NCI-H2227 (cell line): ENCODE measurements at regions not wholly inside any gene's neighbourhood (a gene's known extent, or its start where the extent isn't known, plus 50 kb on each side); places are given as distances from the start of the nearest gene placed in this dataset.
"Not testable (repeated sequence)": the region's sequence is repeated elsewhere in the genome, so short reads cannot be mapped to it uniquely, and the experiment has no call there.

Experiments used
- DNase-seq: peaks from one replicate; lab custom pipeline; 2025; ENCODE audit not compliant: unreplicated experiment; lab: John Stamatoyannopoulos, UW

DNA sequence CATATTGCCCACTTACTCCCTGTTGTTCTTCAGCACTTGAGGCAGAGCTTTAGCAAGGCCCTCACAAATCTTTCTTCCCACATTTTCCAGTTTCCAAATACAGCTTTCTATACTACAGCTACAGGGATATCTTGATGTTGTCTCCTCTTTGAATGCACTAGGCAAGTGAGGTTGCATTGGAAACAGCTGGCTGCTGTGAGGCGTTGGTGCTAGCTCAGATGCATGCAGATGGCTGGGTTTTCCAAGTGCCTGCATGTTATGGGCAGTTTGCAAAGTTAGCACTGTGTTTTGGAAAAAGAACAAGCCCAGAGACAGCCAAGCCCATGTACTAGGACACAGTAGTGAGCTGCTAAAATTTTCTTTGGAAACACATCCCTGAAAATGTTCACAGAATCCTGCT is 315.1 kb upstream of the RASGEF1B start:
- DNase-seq = no peak

DNA sequence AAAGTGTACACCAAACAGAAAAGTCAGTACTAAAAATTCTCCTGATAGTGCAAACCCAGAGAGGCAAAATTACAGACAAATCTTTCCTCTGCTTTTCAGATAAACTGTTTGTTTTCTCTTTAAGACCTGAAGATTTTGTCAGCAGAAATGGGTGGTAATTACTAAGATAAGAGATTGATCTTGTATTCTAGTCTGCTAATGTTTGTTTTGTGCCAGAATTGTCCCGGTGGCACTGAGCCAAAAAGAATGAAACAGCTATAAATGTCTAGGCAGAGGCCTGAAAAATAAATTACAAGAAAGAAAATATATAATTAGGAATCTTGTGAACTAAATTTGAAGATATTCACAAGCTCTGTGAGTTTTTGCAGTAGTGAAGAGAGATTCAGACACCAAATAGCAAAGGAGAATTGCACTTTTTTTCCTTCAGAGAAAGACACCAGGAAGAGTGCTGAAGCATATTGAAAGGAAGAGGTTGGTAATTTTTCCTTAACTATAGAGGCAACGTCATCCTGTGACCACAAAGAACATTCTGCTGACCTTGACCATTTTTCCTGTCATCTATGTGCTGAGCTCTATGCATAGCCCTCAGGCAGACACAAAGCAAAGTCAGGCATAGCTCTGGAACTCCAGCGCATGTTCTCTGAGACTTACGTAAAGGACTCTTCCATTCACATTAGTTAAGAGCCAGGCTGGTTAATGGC is 314.5 kb upstream of the RASGEF1B start:
- DNase-seq = peak; percentile 71

DNA sequence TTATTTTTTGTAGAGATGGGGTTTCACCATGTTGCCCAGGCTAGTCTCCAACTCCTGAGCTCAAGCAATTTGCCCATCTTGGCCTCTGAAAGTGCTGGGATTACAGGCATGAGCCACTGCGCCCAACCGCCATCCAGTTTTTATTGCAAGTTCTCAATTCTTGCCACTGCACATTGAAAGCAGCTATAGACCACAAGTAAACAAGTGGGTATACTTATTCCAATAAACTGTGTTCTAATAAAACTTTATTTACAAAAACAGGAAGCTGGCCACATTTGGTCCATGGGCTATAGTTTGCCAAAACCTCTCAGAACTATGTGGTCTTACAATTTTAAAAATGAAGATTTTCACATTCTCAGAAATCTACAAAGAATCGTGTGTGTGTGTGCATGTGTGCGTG is 313.6 kb upstream of the RASGEF1B start:
- no peak for DNase-seq

DNA sequence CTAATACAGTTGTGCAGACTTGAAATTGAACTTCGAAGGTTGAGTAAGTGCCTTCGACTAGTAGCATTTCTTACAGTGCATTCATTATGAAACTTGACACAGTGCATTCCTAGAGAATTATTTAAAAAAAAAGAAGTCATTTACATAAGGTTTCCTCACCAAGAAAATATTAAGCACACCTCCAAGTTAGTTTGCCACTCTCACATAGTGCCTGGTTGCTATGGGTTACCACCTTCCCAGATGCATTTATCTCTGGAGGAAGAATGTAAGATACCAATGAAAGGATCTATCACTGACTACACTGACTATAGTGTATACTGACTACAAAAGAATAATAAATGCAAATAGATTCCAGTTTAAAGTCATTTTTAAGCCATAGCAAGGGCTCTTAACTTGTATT is 311.9 kb upstream of the RASGEF1B start:
- DNase-seq = no peak

DNA sequence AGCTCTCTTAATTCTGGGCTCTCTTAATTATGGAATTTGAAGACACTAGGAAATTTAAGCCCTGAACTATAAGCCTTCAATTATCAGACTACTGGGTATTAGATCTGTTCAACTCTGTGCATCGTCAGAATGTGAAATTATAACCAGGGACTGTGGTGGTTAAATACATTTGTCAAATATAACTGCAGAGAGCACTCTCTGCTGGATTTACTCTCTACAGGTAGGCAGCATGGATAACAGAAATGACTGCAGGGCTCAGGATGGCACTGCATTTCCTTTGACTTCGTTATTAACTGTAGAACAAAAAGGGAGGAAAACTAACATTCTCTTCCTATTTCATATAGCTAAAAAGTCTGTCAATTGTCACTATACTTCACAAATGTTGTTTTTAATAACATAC is 310.1 kb upstream of the RASGEF1B start:
- no peak for DNase-seq

DNA sequence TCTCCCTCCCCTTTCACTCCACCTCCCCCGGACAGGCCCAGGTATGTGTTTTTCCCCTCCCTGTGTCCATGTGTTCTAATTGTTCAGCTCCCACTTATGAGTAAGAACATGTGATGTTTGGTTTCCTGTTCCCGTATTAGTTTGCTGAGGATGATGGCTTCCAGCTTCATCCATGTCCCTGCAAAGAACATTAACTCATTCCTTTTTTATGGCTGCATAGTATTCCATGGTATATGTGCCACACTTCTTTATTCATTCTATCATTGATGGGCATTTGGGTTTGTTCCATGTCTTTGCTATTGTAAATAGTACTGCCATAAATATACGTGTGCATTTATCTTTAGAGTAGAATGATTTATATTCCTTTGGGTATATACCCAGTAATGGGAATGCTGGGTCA is 306.0 kb upstream of the RASGEF1B start:
- DNase-seq = not testable (repeated sequence)

DNA sequence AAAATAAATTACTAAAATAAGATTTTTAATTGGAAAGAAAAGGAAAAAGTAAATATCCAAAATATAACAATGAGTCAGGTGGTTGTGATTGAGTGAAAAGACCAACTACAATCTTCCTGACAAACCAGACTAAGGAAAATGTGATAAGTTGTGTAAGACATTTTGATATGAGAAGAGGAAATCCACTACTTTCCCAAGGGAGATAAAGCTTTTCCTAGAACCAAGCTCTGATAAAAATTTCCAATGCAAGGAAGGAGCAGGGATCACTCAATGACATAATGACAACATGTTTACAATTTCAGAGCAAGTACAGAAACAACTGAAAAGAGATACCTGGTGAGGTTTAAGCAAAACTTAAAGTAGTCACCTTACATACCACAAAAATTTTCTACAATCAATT is 305.1 kb upstream of the RASGEF1B start:
- no peak for DNase-seq

DNA sequence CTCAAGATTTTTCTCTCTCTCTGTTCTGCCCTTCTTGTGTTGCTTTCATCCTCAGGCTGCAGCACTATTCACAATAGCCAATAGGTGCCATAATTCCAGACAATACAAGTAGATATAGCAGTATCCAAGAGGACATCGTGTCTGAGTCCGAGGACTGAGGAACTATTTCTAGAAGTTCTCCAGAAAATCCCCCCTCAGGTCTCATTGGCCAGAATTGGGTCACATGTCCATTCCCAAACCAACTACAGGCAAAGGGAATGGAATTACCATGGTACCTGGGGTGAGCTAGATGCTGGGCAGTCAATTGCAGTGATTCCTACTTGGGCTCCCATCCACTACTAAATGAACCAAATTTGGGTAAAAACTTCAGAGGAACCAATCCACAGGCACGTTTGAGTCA is 301.9 kb upstream of the RASGEF1B start:
- DNase-seq = no peak

DNA sequence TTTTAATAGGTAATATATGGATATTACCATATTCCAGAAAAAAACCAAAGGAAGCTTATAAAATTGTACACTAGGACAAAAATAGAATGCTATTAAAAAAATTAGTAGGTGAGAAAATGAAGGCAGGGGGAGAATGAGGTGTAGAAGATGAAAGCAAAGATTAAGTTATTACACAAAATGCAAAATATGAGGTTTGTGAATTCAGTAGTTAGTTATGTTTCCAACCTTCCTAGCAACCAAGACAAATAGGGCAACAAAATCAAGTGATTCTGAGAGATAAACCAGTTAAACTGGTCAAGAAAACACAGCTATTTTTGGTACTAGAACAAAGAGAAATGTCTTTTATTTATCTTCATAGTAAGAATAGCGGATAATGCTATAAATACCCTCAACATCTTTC is 300.0 kb upstream of the RASGEF1B start:
- no peak for DNase-seq

DNA sequence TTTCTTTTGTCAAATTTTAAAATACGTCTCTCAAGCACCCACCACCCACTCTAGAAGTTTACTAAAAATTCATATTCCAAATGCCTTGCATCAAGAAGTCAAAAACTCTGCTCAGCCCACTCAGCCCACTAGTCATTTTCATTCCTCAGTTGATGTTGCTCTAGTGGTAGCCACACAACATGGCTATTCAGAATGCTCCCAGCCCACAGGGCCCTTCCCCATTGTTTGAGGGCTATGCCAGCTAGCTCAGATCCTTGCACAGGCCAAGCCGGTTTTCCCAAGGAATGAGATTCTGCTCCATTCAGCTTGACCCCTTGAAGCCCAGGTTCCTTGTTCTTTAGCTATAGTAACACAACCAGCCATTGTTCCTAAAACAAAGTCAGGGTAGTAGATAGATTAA is 297.5 kb upstream of the RASGEF1B start:
- DNase-seq = no peak

DNA sequence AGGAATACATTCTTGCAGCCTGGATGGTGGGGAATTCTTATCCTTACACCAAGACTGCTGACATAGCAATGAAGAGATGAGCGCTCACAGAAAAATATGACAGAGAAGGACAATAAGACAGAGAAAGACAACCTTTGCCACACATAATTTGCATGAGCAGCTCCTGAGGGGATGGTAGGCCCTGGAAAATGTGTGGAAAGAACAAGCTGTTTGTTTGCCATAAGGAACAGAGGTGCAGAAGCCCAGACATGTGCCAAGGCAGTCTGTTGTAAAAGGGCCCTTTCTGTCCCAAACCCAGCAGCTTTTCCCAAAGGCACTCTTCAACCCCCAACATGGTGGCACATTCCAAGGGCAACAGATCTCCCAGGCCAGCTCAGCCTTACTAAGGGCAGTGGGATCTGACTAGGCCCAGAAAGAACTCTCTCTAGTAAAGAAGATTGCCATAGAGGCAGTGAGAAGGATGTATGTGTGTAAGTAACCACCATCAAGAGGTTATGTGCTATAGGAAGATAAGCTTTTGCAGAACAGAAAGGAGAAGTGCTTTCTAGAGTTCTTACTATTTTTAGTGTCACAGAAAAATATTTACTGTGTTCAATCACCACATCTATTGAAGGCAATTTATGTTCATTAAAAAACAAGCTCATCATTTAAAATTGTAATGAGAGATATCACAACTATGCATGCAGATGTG is 287.0 kb upstream of the RASGEF1B start:
- DNase-seq = no peak

DNA sequence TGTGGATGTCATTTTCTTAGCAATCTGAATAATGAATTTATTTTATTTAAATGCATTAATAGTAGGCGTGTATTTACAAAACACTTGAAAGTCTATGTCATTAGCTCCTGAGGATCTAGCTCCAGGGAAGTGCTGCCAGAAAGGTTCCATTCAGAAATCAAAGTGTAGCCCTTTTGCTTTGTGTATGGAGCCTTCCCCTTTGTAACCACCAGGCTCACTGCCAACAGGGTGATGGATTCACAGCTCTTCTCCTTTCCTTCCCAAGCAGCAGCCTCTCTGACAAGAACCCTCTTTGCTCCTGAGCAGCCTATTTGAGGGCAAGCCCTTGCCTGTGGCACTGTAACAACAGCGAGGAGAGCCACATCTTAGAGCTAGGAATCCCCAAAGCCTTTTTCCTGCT is 286.0 kb upstream of the RASGEF1B start:
- no peak for DNase-seq

DNA sequence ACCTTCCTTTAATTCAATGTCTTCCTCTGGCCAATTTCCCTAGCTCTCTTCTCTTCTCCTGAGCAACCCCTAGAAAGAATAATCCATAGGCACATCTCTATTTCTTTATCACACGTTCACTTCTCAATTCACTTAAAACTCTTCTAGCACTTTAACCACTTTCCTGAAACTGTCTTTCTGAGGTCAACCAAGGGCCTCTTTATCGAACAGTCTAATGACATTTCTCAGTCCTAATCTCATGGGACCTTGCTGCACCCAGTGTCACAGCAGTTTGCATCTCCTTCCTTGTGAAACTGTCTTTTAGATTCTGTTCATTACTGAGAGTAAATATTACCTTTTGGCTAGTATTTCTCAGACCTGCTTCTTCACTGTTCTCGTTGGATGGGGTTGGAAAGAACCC is 285.3 kb upstream of the RASGEF1B start:
- no peak for DNase-seq

DNA sequence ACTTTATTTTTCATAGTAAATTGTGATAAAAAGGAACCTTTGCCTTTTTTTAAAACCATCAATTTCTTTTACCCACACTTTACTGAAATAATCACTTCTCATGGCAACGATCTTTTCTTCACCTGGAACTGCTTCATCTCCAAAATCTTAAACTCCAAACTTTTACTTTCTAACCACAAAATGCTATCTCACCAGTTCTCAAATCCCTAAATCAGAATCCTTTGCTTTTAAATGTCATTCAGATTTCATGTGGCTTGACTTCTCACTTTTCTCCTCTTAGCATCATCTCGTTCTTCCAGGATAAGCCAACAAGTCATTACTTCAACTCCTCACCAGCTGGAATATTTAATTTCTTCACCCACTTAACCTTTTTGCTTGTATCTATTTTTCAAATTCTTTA is 284.3 kb upstream of the RASGEF1B start:
- DNase-seq = no peak

DNA sequence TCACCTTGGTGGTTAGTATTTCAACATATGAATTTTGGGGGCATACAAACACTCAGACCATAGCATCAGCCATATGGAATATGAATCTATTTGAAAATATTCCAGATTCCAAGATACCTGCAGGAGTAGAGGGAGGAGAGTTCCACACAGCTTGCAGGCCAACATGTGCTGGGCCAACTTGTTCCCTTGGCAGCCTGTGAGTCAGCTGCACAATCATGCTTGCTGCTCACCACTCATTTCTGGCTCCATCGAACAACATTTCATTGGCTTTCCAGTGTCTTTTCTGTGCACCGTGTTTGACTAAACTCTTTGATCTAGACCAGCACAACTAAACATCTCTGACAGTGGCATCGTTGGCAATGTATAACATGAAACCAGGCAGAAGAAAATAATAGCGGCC is 282.5 kb upstream of the RASGEF1B start:
- DNase-seq = no peak

DNA sequence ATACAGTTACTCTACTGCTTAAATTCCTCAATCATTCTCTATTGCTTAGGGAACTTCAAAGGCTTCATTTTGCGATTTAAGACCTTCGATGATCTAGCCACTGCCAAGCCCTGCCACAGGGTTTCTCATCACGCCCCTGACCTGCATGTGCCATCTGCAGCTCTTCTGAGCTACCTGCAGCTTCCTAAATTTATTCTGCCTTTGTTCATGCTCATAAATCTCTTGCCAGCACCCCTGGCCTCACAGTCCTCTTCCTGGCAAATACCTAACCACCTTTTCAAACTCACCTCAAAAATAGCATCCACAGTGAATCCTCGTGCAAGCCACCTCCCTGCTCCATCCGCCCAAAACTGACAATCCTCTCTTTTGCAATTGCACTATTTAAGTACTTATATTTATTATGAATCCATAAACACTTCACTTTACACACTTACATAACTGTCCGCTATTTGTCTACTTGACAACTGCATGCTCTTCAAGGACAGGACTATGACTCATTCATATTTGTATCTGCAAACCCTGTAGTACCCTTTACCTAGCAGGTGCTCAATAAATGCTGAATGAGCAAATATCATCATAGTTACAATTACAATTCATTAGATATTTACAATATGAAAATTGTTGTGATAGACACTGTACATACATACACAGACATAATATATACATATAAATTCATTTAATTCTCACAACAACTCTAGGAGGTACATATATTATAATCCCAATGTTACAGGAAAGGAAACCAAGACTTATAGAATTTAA is 280.0 kb upstream of the RASGEF1B start:
- no peak for DNase-seq

DNA sequence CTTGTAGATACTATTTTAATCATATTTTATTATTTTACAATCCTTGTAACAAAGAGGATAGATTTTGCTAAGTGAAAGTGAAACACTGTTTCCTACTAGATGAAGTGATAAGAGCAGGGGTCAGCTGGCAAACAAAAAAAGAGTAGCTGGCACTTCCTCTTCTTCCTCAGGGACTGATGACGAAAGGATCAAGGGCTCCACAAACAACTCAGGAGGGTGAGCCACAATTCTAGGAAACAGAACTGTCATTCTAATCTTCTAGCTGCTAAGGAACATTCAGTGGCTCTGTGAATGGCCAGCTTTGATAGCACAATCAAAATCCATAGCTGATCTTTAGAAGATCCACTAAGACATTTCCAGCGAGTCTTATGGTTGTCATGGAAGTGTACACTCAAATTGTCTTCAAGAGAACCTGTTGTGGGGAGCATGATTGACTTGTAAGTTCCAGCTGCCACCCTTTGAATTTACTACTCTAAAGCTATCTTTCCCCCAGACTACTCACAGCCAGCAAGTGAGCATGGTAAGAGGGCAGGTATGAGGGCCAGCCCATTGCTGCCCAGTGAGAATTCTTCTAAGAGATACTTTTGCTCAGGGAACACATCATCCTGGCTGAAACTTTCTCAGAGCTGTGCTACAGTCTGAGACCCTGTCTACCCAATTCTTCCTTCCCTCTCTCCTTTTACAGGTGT is 275.7 kb upstream of the RASGEF1B start:
- DNase-seq = no peak

DNA sequence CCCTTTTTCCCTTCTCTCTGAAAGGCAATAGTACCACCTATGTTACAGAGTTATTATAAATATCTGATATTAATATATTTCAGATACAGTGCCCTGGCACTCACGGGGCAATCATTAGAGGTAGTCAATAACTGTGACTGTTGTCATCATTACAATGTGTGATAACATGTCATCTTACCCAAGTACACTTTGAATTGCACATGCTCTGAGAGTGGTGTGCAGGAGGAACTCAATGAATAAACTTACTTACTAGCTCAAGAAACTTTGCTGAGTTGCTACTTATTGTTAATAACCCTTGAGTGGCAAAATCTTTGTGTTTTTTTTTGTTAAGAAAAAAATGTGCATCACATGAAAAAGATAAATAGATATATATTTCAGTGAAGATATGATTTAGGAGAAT is 275.1 kb upstream of the RASGEF1B start:
- DNase-seq = no peak

DNA sequence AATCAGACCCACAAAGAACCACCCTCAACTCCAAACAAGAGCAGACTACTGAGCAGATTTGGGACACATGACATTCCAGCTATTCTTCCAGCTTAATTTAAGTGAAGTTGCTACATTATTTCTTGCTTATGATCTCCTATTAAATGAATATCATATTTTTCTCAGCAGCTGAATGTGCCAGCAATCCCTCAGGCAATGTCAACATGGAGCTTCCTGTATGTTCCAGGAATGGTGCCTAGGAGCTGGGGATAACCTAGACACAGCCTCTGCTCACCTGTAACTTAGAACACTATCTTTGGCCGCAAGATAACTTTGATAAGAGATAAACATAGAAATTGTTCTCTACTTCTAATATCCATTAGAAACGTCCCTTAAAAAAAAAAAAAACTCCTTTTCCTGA is 274.4 kb upstream of the RASGEF1B start:
- no peak for DNase-seq

DNA sequence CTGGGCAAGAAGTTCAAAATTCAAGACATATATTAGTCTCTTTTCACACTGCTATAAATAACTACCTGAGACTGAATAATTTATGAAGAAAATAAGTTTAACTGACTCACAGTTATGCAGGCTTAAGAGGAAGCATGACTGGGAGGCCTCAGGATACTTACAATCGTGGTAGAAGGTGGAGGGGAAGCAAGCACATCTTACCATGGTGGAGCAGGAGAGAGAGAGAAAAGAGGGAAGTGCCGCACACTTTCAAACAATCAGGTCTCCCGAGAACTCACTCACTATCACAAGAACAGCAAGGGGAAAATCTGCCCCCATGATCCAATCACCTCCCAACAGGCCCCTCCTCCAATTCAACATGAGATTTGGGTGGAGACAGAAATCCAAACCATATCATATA is 273.3 kb upstream of the RASGEF1B start:
- no peak for DNase-seq

DNA sequence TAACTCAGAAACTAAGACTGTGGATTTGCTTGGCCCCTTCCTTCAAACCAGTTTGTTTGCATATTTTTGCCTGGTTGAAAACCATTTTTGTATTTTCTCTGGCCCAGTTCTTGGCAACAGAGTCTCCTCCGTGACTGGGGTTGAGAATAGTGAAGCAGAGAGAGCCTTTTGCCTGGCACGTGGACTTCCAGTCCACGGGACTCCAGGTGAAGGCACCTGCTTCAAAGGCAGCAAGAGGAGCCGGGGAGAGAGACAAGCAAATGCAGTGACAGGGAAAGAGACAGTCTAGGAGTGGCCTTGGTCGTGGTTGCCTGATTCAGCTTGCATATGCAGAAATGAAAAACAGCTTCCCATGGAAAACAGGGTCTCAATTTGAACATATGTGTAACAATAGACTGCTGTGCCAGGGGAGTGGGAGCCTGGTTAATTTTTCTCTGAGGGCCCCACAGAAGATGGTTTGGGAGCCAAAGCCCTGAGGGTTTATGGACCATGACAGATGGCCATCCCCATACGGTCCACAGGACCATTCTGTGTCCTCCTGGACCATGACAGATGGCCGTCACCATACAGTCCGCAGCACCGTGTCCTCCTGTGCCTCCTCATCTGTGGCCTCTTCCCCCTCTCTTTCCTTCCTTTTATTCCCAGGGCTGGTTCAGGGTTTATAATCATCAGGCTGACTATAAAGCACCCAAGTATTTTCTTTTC is 272.2 kb upstream of the RASGEF1B start:
- DNase-seq = no peak
